ENCODE measurements at regions not wholly inside any gene's neighbourhood (a gene's known extent, or its start where the extent isn't known, plus 50 kb on each side); places are given as distances from the start of the nearest gene placed in this dataset.

DNA sequence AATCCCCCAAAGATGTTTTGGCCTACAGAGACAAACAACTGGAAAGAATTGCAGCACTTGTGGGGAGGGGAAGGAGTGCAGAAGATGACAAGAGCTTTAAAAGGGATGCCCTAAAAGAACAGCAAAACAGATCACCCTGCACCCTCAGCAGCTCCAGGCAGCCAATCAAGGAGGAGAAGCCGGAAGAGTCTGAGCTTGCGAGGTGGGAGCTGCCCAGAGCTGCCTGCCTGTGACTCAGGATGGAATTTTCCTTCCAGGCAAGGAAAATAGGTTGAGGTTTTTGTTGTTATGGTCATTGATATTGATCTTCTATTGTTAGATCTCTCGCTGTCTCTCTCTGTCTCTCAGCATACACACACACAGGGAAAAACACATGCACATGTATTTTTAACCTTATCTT, 70.3 kb upstream of the MAP1B start:
- no CpG with 5 or more reads among the region's 3 CpGs for WGBS (ENCODE audit: insufficient coverage)
- H3K36me3 ChIP-seq (ENCODE audit: control insufficient read depth, insufficient read depth, low read length) = no peaks in the 10 kb centered on the region

DNA sequence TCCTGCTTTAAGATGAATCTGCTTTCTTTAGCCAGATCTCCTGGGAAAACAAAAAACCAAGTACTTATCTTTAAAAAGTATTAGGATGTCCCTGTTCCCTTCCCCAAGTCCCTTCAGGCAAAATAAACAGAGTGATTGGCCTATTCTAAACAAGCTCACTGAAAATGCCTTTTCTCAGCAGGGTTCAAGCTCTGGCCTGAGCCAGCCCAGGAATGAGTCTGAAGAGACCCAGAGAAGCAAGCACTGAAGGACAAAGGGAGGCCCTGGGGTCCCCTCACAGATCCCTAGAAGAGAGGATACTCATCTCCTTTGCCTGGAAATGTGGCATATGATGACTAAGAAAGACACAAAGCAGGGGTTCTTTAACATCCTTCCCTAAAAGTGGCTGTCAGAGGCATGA, 66.8 kb upstream of the MAP1B start:
- Histone ChIP-seq H3K27ac (ENCODE audit: low read depth, low read length) (no peak overlapping the region), H3K36me3 (ENCODE audit: control insufficient read depth, insufficient read depth, low read length) (no peaks in the 10 kb centered on the region)
- DNase-seq (ENCODE audit: low read depth in 4 of 6, low spot score in 6 of 6) = no peak

More for the DNA sequence above, 70.3 kb upstream of the MAP1B start:
- DNase-seq (ENCODE audit: low read depth in 4 of 6, low spot score in 6 of 6) = peak in 1 of 6 donors; percentile 27
- Histone ChIP-seq H3K4me1 (ENCODE audit: control insufficient read depth, insufficient read depth, low read length) (no peaks in the 10 kb centered on the region), H3K4me3 (ENCODE audit: low read depth, low read length) (no peak overlapping the region), H3K27ac (ENCODE audit: low read depth, low read length) (no peak overlapping the region), H3K9me3 (ENCODE audit: control insufficient read depth, insufficient read depth, low read length) (no peaks in the 10 kb centered on the region), H3K27me3 (ENCODE audit: control insufficient read depth, insufficient read depth, low read length) (no peaks in the 10 kb centered on the region)

DNA sequence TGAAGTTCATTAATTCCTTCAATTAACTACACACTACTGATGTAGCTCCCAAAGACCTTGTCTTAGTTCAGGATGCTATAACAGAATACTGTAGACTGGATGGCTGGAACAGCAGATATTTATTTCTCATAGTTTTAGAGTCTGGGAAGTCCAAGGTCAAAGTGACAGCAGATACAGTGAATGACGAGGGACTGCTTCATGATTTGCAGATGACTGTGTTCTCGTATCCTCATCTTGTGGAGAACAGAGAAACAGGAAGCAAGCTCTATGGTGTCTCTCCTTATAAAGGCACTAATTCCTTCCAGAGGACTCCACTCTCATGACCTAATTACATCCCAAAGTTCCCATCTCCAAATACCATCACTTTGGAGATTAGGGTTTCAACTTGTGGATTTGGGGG, 65.6 kb upstream of the MAP1B start:
- Histone ChIP-seq H3K9me3 (ENCODE audit: control insufficient read depth, insufficient read depth, low read length) (no peaks in the 10 kb centered on the region), H3K36me3 (ENCODE audit: control insufficient read depth, insufficient read depth, low read length) (no peaks in the 10 kb centered on the region), H3K27ac (ENCODE audit: low read depth, low read length) (no peak overlapping the region), H3K4me3 (ENCODE audit: low read depth, low read length) (no peak overlapping the region), H3K27me3 (ENCODE audit: control insufficient read depth, insufficient read depth, low read length) (no peaks in the 10 kb centered on the region), H3K4me1 (ENCODE audit: control insufficient read depth, insufficient read depth, low read length) (no peaks in the 10 kb centered on the region)
- no peak for DNase-seq (ENCODE audit: low read depth in 4 of 6, low spot score in 6 of 6)
- WGBS (ENCODE audit: insufficient coverage) = 71% methylated on average over 2 of the region's 2 CpGs

More for the DNA sequence above, 66.8 kb upstream of the MAP1B start:
- Histone ChIP-seq H3K9me3 (ENCODE audit: control insufficient read depth, insufficient read depth, low read length) (no peaks in the 10 kb centered on the region), H3K4me1 (ENCODE audit: control insufficient read depth, insufficient read depth, low read length) (no peaks in the 10 kb centered on the region), H3K27me3 (ENCODE audit: control insufficient read depth, insufficient read depth, low read length) (no peaks in the 10 kb centered on the region), H3K4me3 (ENCODE audit: low read depth, low read length) (no peak overlapping the region)

DNA sequence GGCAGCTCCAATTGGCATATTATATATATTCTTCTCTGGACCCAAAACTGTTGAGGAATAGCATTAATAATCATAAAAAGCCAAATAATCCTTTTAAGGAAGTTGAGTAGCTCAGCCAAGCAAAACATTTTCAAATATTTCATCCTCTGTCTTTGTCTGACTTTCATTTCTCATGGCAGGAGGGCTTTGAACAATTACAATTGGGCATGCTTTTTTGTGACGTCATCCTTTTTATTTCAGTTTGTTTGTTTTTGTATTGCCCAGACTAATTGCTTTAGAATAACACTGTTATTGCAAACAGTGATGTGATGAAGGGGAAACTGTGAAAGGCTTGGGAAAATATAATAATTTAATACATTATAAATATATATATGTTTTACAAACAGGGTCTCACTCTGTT, 65.2 kb upstream of the MAP1B start:
- Histone ChIP-seq H3K4me3 (ENCODE audit: low read depth, low read length) (no peak overlapping the region), H3K27ac (ENCODE audit: low read depth, low read length) (no peak overlapping the region), H3K4me1 (ENCODE audit: control insufficient read depth, insufficient read depth, low read length) (no peaks in the 10 kb centered on the region), H3K27me3 (ENCODE audit: control insufficient read depth, insufficient read depth, low read length) (no peaks in the 10 kb centered on the region), H3K36me3 (ENCODE audit: control insufficient read depth, insufficient read depth, low read length) (no peaks in the 10 kb centered on the region), H3K9me3 (ENCODE audit: control insufficient read depth, insufficient read depth, low read length) (no peaks in the 10 kb centered on the region)
- DNase-seq (ENCODE audit: low read depth in 4 of 6, low spot score in 6 of 6) = no peak
- no CpG with 5 or more reads among the region's 1 CpG for WGBS (ENCODE audit: insufficient coverage)

DNA sequence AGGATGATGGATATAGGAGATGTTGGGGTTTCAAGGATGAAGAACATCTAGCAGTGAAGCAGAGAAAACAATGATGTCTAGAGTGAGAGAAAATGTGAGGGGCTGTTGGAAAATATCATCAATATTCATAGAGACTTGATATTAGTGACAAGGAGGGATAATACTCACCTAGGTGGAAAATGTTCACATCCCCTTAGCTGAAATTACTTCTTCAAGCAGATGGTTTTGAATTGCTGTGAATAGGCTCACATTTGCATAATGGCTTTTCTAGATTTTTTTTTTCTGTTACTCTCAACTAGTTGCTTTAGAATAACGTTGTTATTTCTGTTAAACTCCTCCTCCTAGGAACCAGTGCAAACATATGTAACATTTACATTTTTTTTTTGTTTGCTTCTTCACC, 61.6 kb upstream of the MAP1B start:
- H3K9me3 ChIP-seq (ENCODE audit: control insufficient read depth, insufficient read depth, low read length) = no peaks in the 10 kb centered on the region
- no peak overlapping the region for H3K4me3 ChIP-seq (ENCODE audit: low read depth, low read length)
- H3K36me3 ChIP-seq (ENCODE audit: control insufficient read depth, insufficient read depth, low read length) = no peaks in the 10 kb centered on the region
- peak in 1 of 6 donors; percentile 85 for DNase-seq (ENCODE audit: low read depth in 4 of 6, low spot score in 6 of 6)
- no peak overlapping the region for H3K27ac ChIP-seq (ENCODE audit: low read depth, low read length)
- H3K4me1 ChIP-seq (ENCODE audit: control insufficient read depth, insufficient read depth, low read length) = no peaks in the 10 kb centered on the region
- H3K27me3 ChIP-seq (ENCODE audit: control insufficient read depth, insufficient read depth, low read length) = no peaks in the 10 kb centered on the region
- WGBS (ENCODE audit: insufficient coverage) = no CpG with 5 or more reads among the region's 1 CpG

DNA sequence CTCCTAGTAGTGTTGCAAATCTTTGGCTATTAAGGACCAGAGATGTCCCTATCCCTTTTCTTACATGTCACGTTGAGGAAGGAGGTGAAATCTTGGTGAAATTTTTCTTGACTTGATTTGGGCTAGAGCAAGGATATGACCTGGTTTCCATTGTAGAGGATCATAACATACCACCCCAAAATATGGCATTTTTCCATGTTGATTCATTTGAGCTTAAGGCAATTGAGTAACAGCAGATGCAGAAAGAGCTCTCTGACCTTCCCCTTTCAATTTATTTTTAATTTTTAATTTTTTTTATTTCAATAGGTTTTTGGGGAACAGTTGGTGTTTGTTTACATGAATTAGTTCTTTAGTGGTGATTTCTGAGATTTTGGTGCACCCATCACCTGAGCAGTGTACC, 61.2 kb upstream of the MAP1B start:
- H3K27ac ChIP-seq (ENCODE audit: low read depth, low read length) = no peak overlapping the region
- DNase-seq (ENCODE audit: low read depth in 4 of 6, low spot score in 6 of 6) = no peak
- no peaks in the 10 kb centered on the region for H3K36me3 ChIP-seq (ENCODE audit: control insufficient read depth, insufficient read depth, low read length)
- no peaks in the 10 kb centered on the region for H3K9me3 ChIP-seq (ENCODE audit: control insufficient read depth, insufficient read depth, low read length)
- H3K4me1 ChIP-seq (ENCODE audit: control insufficient read depth, insufficient read depth, low read length) = no peaks in the 10 kb centered on the region
- H3K4me3 ChIP-seq (ENCODE audit: low read depth, low read length) = no peak overlapping the region
- no CpG with 5 or more reads among the region's 1 CpG for WGBS (ENCODE audit: insufficient coverage)
- H3K27me3 ChIP-seq (ENCODE audit: control insufficient read depth, insufficient read depth, low read length) = no peaks in the 10 kb centered on the region

DNA sequence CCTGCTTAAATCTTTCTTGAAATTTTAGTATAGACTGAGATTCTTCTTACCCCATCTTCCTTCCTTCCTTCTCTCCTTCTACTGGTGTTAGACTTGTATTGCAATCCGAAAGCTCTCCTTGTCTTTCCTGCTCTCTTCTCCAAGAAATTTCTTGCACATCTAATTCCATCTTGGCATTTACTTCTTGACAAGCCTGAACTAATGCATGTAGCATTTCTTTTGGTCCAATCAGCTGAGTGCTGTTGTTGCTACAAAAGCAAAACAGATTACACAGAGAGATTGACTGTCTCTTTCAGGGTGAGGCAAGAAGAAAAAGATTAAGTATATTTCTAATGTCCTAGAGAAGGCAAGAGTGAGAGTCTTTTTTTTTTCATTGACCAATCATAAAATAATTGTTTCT, 51.6 kb upstream of the MAP1B start:
- H3K4me1 ChIP-seq (ENCODE audit: control insufficient read depth, insufficient read depth, low read length) = no peaks in the 10 kb centered on the region
- H3K36me3 ChIP-seq (ENCODE audit: control insufficient read depth, insufficient read depth, low read length) = no peaks in the 10 kb centered on the region
- DNase-seq (ENCODE audit: low read depth in 4 of 6, low spot score in 6 of 6) = no peak
- H3K4me3 ChIP-seq (ENCODE audit: low read depth, low read length) = no peak overlapping the region
- H3K27ac ChIP-seq (ENCODE audit: low read depth, low read length) = no peak overlapping the region
- WGBS (ENCODE audit: insufficient coverage) = 75% methylated on average over 1 of the region's 1 CpG
- no peaks in the 10 kb centered on the region for H3K27me3 ChIP-seq (ENCODE audit: control insufficient read depth, insufficient read depth, low read length)
- H3K9me3 ChIP-seq (ENCODE audit: control insufficient read depth, insufficient read depth, low read length) = no peaks in the 10 kb centered on the region

All from spinal cord (tissue), 9 donors.